ENCODE measurements at regions not wholly inside any gene's neighbourhood (a gene's known extent, or its start where the extent isn't known, plus 50 kb on each side); places are given as distances from the start of the nearest gene placed in this dataset.
"Not testable (repeated sequence)": the region's sequence is repeated elsewhere in the genome, so short reads cannot be mapped to it uniquely, and the experiment has no call there.

DNA sequence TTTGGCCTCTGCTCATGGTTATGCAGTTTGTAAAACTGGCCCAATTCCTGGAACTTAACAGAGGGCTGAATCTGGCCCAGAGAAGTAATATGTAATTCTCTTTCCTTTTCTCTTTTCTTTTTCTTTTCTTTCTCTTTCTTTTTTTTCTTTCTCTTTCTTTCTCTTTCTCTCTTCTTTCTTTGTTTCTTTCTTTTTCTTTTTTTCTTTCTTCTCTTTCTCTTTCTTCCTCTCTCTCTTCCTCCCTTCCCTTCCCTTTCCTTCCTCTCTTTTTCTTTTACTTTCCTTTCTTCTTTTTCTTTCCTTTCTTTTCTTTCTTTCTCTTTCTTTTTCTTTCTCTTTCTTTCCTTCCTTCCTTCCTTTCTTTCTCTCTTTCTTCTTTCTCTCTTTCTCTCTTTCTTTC lies 88.8 kb upstream of the SLITRK5 start:
- no peaks in the 10 kb centered on the region for H3K36me3 ChIP-seq (ENCODE audit: control insufficient read depth in 2 of 2, insufficient read depth in 2 of 2, low read length in 1 of 2)
- no peaks in the 10 kb centered on the region for H3K4me1 ChIP-seq (ENCODE audit: control insufficient read depth in 2 of 2, insufficient read depth in 2 of 2, low read length in 1 of 2)
- no peak overlapping the region for H3K4me3 ChIP-seq (ENCODE audit: low read depth in 1 of 2, low read length in 2 of 2)
- H3K9me3 ChIP-seq (ENCODE audit: control insufficient read depth in 2 of 2, insufficient read depth in 1 of 2, low read depth in 1 of 2, low read length in 1 of 2) = no peaks in the 10 kb centered on the region
- H3K27ac ChIP-seq (ENCODE audit: low read depth in 2 of 2, low read length in 1 of 2) = no peak overlapping the region
- H3K27me3 ChIP-seq (ENCODE audit: control insufficient read depth in 1 of 2, insufficient read depth in 2 of 2, low read length in 2 of 2) = no peaks in the 10 kb centered on the region

- H3K4me3 ChIP-seq (ENCODE audit: low read depth in 1 of 2, low read length in 2 of 2) = no peak overlapping the region
- H3K36me3 ChIP-seq (ENCODE audit: control insufficient read depth in 2 of 2, insufficient read depth in 2 of 2, low read length in 1 of 2) = no peaks in the 10 kb centered on the region
- WGBS, 2 donors = 89 to 91% methylated on average over 1 of the region's 1 CpG
- no peaks in the 10 kb centered on the region for H3K4me1 ChIP-seq (ENCODE audit: control insufficient read depth in 2 of 2, insufficient read depth in 2 of 2, low read length in 1 of 2)
- H3K9me3 ChIP-seq (ENCODE audit: control insufficient read depth in 2 of 2, insufficient read depth in 1 of 2, low read depth in 1 of 2, low read length in 1 of 2) = no peaks in the 10 kb centered on the region
- H3K27ac ChIP-seq (ENCODE audit: low read depth in 2 of 2, low read length in 1 of 2) = no peak overlapping the region
- no peaks in the 10 kb centered on the region for H3K27me3 ChIP-seq (ENCODE audit: control insufficient read depth in 1 of 2, insufficient read depth in 2 of 2, low read length in 2 of 2)
Measured at GRCh38 chr13:87590518-87590917, 80.7 kb upstream of the SLITRK5 start.

- H3K4me1 ChIP-seq (ENCODE audit: control insufficient read depth in 2 of 2, insufficient read depth in 2 of 2, low read length in 1 of 2); H3K4me3 ChIP-seq (ENCODE audit: low read depth in 1 of 2, low read length in 2 of 2); H3K36me3 ChIP-seq (ENCODE audit: control insufficient read depth in 2 of 2, insufficient read depth in 2 of 2, low read length in 1 of 2); H3K27ac ChIP-seq (ENCODE audit: low read depth in 2 of 2, low read length in 1 of 2); H3K9me3 ChIP-seq (ENCODE audit: control insufficient read depth in 2 of 2, insufficient read depth in 1 of 2, low read depth in 1 of 2, low read length in 1 of 2); H3K27me3 ChIP-seq (ENCODE audit: control insufficient read depth in 1 of 2, insufficient read depth in 2 of 2, low read length in 2 of 2): not testable (repeated sequence)
- WGBS, 2 donors = 52 to 68% methylated on average over 2 of the region's 2 CpGs
Measured at GRCh38 chr13:87604437-87604836, 66.7 kb upstream of the SLITRK5 start.

DNA sequence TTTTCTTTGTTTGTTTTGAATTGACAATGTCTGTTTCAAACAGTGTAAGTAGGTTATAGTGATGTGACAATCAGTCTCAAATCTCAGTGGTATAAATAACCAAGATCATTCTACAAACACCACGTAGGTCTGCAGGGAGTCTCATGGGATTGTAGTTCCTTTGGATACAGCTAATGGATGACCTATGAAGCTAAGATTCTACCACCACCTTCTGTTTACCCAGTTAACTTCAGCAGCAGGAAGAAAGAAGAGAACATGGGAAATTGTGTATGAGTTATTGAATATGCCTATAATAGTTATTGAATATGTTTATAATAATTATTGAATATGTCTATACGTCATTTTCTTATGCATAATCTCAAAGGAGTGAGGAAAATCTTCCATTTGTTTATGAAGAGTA lies 63.9 kb upstream of the SLITRK5 start:
- WGBS, 2 donors = 52 to 57% methylated on average over 2 of the region's 2 CpGs
- Histone ChIP-seq H3K27ac (ENCODE audit: low read depth in 2 of 2, low read length in 1 of 2) (no peak overlapping the region), H3K4me1 (ENCODE audit: control insufficient read depth in 2 of 2, insufficient read depth in 2 of 2, low read length in 1 of 2) (no peaks in the 10 kb centered on the region), H3K4me3 (ENCODE audit: low read depth in 1 of 2, low read length in 2 of 2) (no peak overlapping the region), H3K9me3 (ENCODE audit: control insufficient read depth in 2 of 2, insufficient read depth in 1 of 2, low read depth in 1 of 2, low read length in 1 of 2) (no peaks in the 10 kb centered on the region), H3K27me3 (ENCODE audit: control insufficient read depth in 1 of 2, insufficient read depth in 2 of 2, low read length in 2 of 2) (no peaks in the 10 kb centered on the region), H3K36me3 (ENCODE audit: control insufficient read depth in 2 of 2, insufficient read depth in 2 of 2, low read length in 1 of 2) (no peaks in the 10 kb centered on the region)

GRCh38 chr13:87614276-87614675 lies 56.9 kb upstream of the SLITRK5 start:
- no peak overlapping the region for H3K4me3 ChIP-seq (ENCODE audit: low read depth in 1 of 2, low read length in 2 of 2)
- H3K27me3 ChIP-seq (ENCODE audit: control insufficient read depth in 1 of 2, insufficient read depth in 2 of 2, low read length in 2 of 2) = no peaks in the 10 kb centered on the region
- no peak overlapping the region for H3K27ac ChIP-seq (ENCODE audit: low read depth in 2 of 2, low read length in 1 of 2)
- H3K36me3 ChIP-seq (ENCODE audit: control insufficient read depth in 2 of 2, insufficient read depth in 2 of 2, low read length in 1 of 2) = no peaks in the 10 kb centered on the region
- WGBS, 2 donors = 90% methylated on average over 2 of the region's 2 CpGs
- H3K9me3 ChIP-seq (ENCODE audit: control insufficient read depth in 2 of 2, insufficient read depth in 1 of 2, low read depth in 1 of 2, low read length in 1 of 2) = no peaks in the 10 kb centered on the region
- no peaks in the 10 kb centered on the region for H3K4me1 ChIP-seq (ENCODE audit: control insufficient read depth in 2 of 2, insufficient read depth in 2 of 2, low read length in 1 of 2)

All from esophagus (tissue), 2 donors.